HG03066 (cell line): ENCODE measurements at regions not wholly inside any gene's neighbourhood (a gene's known extent, or its start where the extent isn't known, plus 50 kb on each side); places are given as distances from the start of the nearest gene placed in this dataset.

ENCODE experiments used
- ATAC-seq: cut with Tn5 transposase; IDR thresholded peaks from one replicate; pipeline ENCODE4 v1.9.1; 2021; ENCODE audit warnings: low read depth; ENCODE audit not compliant: unreplicated experiment

DNA sequence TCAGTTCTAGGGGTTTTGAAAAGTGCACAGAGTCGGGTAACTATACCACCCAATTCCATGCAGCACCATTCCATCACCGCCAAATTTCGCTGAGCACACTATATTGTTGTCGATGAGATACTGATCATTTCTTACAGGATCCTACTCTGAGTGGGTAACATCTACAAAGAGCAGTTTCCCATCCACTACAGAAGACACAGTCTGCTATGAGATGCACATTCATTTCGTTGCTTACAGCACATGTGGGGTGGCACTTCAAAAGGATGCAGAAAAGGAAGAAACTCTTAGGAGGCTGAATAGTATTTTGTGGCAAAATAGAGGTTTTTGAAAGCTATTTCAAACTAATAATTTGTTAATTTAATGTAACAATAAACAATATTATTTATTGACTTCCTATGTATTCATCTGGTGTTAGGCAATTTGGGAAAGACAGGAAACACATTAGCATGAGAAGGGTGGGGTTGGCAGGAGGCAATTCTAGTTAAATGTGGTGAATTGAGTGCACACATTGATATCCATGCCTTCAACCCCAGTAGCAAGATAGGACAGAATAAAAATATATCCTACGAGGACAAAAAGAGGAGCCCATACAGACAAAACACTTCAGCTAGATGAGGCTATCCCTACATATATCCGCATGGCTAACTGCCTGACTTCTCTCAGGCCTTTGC lies 186.8 kb upstream of the PARP11 start:
- ATAC-seq, result no peak

DNA sequence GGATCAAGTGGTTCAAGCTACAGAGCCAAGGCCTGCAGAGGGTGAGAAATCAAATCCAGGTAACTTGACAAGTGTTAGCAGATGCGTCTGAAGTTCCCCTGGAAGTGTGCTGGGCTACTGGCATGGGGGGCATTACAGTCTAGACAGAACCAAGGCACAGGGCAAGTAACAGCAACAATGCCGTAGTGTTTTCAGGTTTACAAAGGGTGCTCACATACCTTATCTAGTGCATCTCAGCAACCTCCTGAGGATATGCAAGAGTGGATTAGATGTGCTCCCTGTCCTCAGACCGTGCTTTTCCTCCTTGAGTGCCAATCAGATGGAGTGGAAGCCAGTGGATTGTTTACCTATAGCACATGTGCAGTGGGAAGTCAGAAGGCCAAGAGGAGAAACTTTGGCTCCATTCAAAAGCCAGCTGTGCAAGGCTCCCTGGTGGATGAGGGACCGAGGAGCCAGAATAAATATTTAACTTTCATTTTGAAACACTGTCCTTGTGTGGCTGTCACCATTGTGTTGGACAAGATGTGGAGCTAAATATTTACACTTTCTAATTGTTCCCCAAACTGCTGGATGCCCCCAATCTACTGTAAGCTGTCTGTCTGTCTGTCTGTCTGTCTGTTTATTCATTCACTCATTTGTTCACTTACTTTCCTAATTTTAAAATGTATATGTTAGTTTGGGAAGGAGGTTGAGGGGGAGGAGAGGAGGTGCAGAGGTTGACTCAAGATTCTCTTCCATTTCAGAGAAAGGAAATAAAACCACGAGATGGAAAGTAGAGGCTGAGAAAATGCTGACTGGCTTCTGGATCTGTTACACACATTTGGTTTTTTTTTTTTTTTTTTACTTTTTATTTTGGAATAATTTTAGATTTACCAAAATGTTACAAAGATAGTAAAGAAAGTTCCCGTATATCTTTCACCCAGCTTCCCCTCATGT lies 184.0 kb upstream of the PARP11 start:
- ATAC-seq, result no peak

- no peak for ATAC-seq
Measured at GRCh38 chr12:4054630-4055029, 181.4 kb upstream of the PARP11 start.

- ATAC-seq, result no peak
Measured at GRCh38 chr12:4052691-4053090, 179.5 kb upstream of the PARP11 start.

- ATAC-seq, result no peak
Measured at GRCh38 chr12:4051596-4051995, 178.4 kb upstream of the PARP11 start.

GRCh38 chr12:4050340-4050739 lies 177.1 kb upstream of the PARP11 start:
- no peak for ATAC-seq

DNA sequence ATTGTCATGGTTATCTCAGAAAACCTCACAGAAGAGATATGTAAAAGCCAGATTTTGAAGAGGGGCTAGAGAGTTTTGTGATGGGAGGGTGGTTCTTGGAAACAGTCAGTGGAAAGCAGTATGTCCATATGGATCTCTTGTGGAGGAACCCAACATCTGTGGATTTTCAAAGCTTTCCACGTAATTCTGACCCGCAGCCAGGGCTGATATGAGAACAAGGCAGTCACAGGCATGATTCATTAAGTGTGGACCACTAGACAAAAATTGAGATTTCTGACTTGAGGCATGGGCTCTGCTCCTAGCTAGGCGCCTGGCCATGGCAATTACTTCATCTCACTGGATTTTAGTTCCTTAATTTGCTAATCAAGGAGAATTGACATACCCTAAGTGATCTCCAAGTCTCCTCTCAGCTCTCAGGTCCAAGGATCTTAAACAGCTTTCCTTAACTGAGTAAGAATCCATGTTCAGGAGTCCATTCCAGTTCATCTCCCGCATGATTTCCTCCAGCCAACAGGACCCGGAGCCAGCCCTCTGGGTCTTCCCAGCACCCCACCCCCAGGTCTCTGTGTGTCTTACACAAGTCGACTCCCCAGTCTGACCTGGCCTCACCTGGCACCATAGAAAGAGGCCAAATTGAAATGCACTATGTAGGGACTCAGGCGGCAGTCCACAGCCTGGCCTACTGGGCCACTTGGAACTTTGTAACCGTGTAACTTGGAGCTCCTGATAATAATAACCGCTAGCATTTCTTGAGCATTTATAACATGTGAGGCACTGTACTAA lies 176.3 kb upstream of the PARP11 start:
- no peak for ATAC-seq

GRCh38 chr12:4047421-4047820 lies 174.2 kb upstream of the PARP11 start:
- no peak for ATAC-seq

DNA sequence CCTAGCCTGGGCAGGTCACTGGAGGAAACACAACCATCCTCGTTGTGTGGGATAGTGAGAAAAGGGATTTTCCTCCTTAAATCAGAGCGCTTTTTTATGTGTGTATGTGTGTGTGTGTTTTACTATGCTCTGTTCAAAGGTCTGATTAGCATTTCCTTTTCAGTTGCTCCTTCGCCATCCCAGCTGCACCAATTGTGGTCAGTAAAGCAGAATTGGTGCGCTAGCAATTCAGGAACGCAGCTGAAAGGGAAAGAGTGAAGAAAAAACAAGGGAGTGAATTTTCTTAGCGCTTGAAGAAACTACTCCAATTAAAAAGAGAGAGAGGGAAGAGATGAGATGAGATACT lies 173.3 kb upstream of the PARP11 start:
- ATAC-seq, result no peak

GRCh38 chr12:4045786-4046494 lies 172.7 kb upstream of the PARP11 start:
- no peak for ATAC-seq

DNA sequence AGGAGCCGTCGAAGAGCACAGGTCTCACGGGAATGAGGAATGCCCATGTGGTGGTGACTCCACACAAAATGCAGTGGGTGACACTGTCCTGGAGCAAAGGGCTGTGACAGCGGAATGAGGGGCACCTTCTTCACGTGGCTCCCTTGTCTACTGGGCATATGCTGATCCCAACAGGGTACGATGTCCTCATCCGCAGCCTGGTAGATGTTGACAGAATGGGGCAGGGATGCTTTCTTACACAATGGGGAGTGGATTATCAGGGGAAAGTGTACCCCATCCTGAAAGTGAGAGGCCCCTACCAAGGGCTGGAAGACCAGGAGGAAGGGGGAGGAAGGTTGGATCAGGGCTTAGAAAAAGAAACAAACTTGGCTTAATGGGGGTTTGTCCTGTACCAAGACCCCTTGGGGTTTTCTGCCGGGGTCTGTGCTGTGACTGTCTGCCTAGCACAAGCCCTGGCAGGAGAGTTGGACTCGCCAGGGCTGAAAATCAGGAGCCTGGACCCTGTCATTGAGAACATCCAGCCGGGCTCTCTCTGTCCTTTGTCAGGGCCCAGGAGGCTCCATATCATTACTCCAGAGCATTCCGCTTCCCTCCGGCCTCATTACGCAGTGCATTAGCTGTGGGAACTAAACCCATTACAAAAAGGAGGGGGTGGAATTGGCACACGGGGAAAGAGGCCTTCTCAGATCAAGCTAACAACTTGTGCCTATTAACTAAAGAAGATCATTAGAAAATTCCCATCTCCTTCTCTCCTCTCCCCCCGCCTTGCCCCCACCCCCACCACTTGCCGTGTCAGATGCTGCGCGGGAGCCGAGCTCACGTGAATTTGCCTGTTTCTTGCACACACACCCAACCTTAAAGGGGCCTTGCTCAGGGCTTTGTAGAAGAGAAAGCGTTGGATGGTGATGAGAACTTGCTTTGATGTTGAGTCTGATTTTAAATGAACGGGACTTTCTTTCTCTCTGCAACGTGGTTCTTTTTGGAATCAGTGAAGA lies 171.8 kb upstream of the PARP11 start:
- ATAC-seq, result no peak

GRCh38 chr12:4044101-4044500 lies 170.9 kb upstream of the PARP11 start:
- no peak for ATAC-seq

GRCh38 chr12:4041187-4041885 lies 168.1 kb upstream of the PARP11 start:
- ATAC-seq, result no peak

GRCh38 chr12:4039931-4040330 lies 166.7 kb upstream of the PARP11 start:
- ATAC-seq, result no peak

DNA sequence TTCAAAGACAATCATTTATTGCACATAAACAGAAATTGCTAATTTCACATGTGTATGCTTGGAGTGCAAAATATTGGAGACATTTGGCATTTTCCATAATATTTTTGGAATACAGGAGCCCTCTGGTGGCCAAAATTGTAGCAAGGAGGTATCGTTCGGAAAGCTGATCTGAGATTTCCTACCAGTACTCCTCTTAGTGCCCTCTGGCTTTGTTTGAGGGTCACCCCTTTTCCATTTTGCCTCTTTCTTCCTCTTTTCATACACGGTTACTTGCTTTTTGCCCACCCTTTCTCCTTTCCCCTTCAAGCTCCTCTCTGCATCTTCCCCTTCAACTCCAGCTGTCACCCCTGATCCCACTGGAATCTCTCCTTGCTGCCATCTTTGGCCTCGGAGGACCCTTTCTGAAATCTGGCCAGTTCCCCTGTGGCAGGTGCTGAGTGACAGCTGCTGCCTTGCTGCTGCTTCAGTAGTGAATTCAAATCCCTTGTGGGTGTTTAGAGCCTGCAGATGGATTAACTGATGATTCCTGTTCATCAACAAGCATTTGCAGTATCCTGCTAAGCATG lies 164.6 kb upstream of the PARP11 start:
- ATAC-seq, result no peak

DNA sequence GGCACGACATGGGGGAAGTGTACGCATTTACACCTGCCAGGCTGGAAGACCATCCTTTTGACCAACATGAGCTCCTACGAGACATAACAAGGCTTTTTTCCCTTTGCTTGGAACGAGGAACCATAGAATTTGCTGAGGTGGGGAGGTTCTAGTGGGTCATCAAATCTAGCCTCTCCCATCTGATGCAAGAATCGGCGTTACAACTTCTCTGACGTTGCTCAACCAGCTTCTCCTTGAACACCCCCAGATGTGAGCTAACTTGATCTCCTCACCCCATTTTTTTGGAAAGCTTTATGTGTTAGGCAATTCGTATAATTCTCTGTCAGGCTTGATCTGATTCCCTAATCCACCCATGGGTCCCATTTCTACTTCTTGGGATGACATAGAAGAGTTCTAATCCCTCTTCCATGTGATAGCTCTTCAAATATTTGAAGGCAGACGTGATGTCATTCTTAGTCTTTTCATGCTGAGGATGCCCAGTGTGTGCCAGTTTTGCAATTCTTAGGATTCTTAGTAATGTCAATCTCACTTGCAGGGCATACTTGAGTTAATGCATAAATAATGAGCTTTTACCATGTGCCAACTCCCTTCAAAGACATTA lies 163.6 kb upstream of the PARP11 start:
- ATAC-seq, result no peak

DNA sequence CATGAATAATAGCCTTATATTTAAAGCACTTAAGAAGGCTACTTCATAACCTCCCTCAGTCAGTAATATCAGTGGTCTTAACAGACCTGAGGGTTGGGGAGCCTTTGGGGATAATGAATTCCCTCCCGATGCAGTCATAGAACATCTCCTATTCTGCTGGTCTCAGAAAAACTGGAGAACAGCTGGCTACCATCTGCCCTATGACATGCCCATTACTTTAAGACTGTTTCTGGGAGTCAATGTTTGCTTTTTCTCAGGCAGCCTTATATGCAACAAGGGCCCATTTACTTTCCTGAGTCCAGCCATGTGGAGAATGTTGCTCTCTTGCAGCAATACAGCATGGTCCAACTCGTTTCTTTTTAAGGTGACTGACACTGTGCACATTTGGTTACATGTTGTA lies 161.7 kb upstream of the PARP11 start:
- no peak for ATAC-seq

DNA sequence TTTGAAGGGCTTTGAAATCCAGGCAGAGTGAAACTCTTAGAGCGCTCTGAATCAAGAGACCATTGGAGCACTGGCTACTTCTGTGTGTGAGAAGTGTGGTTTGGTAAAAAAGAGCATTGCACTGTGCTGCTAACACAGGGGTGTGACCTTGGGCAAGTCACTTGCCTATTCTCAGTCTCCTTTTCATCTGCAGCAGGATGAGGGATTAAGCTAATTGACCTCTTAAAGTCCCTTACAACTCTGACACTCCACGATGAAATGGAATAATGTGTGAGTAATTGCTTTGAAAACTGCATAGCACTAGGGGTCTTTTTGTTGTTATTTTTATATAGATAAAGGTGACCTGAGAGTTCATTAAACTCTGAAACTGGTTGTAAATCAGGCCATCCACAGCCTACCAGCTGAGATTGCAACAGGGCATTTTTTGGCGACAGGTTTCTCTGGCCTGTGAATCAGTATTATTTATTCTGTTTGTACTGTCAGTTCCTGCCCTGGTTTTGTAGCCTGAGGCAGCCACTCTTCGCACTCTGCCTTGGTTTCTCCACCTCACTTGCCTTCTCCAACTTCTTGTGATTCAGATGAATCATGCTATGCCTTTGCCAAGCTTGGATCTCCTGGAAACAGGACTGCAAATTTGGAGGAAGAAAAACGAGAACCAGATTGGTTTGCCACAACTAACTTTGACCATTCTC lies 159.9 kb upstream of the PARP11 start:
- no peak for ATAC-seq
